Thoracic aorta (tissue), 2 donors: ENCODE measurements at regions not wholly inside any gene's neighbourhood (a gene's known extent, or its start where the extent isn't known, plus 50 kb on each side); places are given as distances from the start of the nearest gene placed in this dataset.

Experiments used
- ATAC-seq: fragments of 150-250 bp; one replicate; pipeline ENCODE4 v1.8.0; 2017; ENCODE audit warnings: low read depth; ENCODE audit not compliant: insufficient number of reproducible peaks, low FRiP score
- DNase-seq: peaks from one replicate; pipeline ENCODE4 v3.0.0-alpha.2; 2020; ENCODE audit warnings: low spot score
- H3K27ac ChIP-seq, 2 donors: fragments of 200-600 bp; sonication (generic); 1 replicate in 1 of 2; 2 replicates in 1 of 2; pipeline ENCODE4 v1.5.1; 2016; ENCODE audit warnings: mild to moderate bottlenecking in 2 of 2, moderate library complexity in 2 of 2
- H3K27me3 ChIP-seq: fragments of 200-600 bp; sonication (generic); replicated peaks from 2 replicates; pipeline ENCODE4 v1.6.0; 2016; ENCODE audit warnings: mild to moderate bottlenecking; ENCODE audit not compliant: insufficient read depth
- H3K36me3 ChIP-seq: fragments of 200-600 bp; sonication (generic); one replicate; pipeline ENCODE4 v1.5.1; 2016
- H3K4me1 ChIP-seq, 2 donors: fragments of 200-600 bp; sonication (generic); 1 replicate in 1 of 2; 2 replicates in 1 of 2; pipeline versions ENCODE4 v1.5.1 to v1.6.0; 2016; ENCODE audit warnings: low read depth in 2 of 2, mild to moderate bottlenecking in 1 of 2; ENCODE audit not compliant: control insufficient read depth in 1 of 2
- H3K4me3 ChIP-seq: fragments of 200-600 bp; sonication (generic); 2 replicates; pipeline ENCODE4 v1.5.1; 2016; ENCODE audit warnings: mild to moderate bottlenecking
- H3K9me3 ChIP-seq: fragments of 200-600 bp; sonication (generic); 2 replicates; pipeline ENCODE4 v1.5.1; 2016
- TF ChIP-seq, protein P1 (sequence below): fragments of 200-600 bp; sonication (generic); IDR thresholded peaks from one replicate; pipeline ENCODE4 v1.5.1; 2019; ENCODE audit warnings: antibody characterized with exemption

DNA sequence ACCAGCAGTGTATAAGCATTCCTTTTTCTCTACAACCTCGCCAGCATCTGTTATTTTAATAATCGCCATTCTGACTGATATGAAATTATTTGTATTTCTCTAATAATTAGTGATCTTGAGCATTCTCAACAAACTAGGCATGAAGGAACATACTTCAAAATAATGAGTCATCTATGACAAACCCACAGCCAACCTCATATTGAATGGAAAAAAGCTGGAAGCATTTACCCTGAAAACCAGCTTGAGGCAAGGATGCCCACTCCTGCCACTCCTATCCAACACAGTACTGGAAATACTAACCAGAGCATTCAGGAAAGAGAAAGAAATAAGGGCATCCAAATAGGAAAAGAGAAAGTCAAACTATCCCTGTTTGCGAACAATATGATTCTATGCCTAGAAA, 390.6 kb upstream of the ID4 start:
- no peaks in the 10 kb centered on the region for H3K9me3 ChIP-seq
- TF ChIP-seq, protein P1, sequence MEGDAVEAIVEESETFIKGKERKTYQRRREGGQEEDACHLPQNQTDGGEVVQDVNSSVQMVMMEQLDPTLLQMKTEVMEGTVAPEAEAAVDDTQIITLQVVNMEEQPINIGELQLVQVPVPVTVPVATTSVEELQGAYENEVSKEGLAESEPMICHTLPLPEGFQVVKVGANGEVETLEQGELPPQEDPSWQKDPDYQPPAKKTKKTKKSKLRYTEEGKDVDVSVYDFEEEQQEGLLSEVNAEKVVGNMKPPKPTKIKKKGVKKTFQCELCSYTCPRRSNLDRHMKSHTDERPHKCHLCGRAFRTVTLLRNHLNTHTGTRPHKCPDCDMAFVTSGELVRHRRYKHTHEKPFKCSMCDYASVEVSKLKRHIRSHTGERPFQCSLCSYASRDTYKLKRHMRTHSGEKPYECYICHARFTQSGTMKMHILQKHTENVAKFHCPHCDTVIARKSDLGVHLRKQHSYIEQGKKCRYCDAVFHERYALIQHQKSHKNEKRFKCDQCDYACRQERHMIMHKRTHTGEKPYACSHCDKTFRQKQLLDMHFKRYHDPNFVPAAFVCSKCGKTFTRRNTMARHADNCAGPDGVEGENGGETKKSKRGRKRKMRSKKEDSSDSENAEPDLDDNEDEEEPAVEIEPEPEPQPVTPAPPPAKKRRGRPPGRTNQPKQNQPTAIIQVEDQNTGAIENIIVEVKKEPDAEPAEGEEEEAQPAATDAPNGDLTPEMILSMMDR, result no peak
- no peak overlapping the region for H3K4me3 ChIP-seq
- DNase-seq, result no peak
- H3K27me3 ChIP-seq, result no peaks in the 10 kb centered on the region
- no peak for ATAC-seq
- no peaks in the 10 kb centered on the region for H3K36me3 ChIP-seq
- H3K4me1 ChIP-seq, result no peaks in the 10 kb centered on the region
- H3K27ac ChIP-seq, result no peak overlapping the region

DNA sequence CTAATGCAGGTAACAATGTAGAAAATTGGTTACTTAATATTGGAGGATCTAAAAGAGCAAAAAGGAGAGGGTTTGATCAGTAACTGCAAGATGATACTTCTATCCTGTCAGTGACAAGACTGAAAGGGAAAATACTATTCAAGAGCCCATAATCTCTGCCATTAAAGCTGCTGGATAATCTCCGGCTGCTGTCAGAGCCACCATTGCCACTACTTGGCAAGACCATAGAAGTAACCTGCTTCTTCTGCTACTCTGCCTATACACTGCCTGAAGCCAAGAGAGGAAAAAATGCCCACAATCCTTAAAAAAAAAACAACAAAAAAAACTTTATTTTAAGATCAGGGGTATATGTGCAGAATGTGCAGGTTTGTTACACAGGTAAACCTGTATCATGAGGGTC, 386.5 kb upstream of the ID4 start:
- Histone ChIP-seq H3K4me1 (no peaks in the 10 kb centered on the region), H3K36me3 (no peaks in the 10 kb centered on the region), H3K27me3 (no peaks in the 10 kb centered on the region), H3K27ac (no peak overlapping the region), H3K4me3 (no peak overlapping the region), H3K9me3 (no peaks in the 10 kb centered on the region)
- DNase-seq (no peak), ATAC-seq (no peak)
- TF ChIP-seq, protein P1, result no peak

- Histone ChIP-seq H3K4me3 (no peak overlapping the region), H3K27ac (no peak overlapping the region), H3K27me3 (no peaks in the 10 kb centered on the region), H3K4me1 (no peaks in the 10 kb centered on the region), H3K36me3 (no peaks in the 10 kb centered on the region), H3K9me3 (no peaks in the 10 kb centered on the region)
- TF ChIP-seq, protein P1, result no peak
- no peak for ATAC-seq
- DNase-seq, result no peak
These were observed 384.7 kb upstream of the ID4 start for GRCh38 chr6:19452495-19452894.

- no peaks in the 10 kb centered on the region for H3K27me3 ChIP-seq
- H3K27ac ChIP-seq, result no peak overlapping the region
- H3K4me3 ChIP-seq, result no peak overlapping the region
- H3K9me3 ChIP-seq, result no peaks in the 10 kb centered on the region
- H3K4me1 ChIP-seq, result peaks cover 0 to 6% of the 10 kb centered on the region in 2 donors
- TF ChIP-seq, protein P1, result no peak
- no peak for ATAC-seq
- DNase-seq, result no peak
- H3K36me3 ChIP-seq, result no peaks in the 10 kb centered on the region
These were observed 383.0 kb upstream of the ID4 start for GRCh38 chr6:19454001-19454720.

GRCh38 chr6:19454721-19455392, 382.3 kb upstream of the ID4 start:
- no peak for DNase-seq
- Histone ChIP-seq H3K36me3 (no peaks in the 10 kb centered on the region), H3K4me3 (no peak overlapping the region), H3K9me3 (no peaks in the 10 kb centered on the region), H3K27me3 (no peaks in the 10 kb centered on the region), H3K27ac (no peak overlapping the region), H3K4me1 (peaks cover 0 to 13% of the 10 kb centered on the region in 2 donors)
- no peak for ATAC-seq
- TF ChIP-seq, protein P1, result no peak
